GM18511 (cell line): ENCODE measurements at regions not wholly inside any gene's neighbourhood (a gene's known extent, or its start where the extent isn't known, plus 50 kb on each side); places are given as distances from the start of the nearest gene placed in this dataset.

Experiments used
- ATAC-seq: cut with Tn5 transposase; IDR thresholded peaks from one replicate; pipeline ENCODE4 v1.9.1; 2021; ENCODE audit warnings: mild to moderate bottlenecking, moderate library complexity; ENCODE audit not compliant: unreplicated experiment

DNA sequence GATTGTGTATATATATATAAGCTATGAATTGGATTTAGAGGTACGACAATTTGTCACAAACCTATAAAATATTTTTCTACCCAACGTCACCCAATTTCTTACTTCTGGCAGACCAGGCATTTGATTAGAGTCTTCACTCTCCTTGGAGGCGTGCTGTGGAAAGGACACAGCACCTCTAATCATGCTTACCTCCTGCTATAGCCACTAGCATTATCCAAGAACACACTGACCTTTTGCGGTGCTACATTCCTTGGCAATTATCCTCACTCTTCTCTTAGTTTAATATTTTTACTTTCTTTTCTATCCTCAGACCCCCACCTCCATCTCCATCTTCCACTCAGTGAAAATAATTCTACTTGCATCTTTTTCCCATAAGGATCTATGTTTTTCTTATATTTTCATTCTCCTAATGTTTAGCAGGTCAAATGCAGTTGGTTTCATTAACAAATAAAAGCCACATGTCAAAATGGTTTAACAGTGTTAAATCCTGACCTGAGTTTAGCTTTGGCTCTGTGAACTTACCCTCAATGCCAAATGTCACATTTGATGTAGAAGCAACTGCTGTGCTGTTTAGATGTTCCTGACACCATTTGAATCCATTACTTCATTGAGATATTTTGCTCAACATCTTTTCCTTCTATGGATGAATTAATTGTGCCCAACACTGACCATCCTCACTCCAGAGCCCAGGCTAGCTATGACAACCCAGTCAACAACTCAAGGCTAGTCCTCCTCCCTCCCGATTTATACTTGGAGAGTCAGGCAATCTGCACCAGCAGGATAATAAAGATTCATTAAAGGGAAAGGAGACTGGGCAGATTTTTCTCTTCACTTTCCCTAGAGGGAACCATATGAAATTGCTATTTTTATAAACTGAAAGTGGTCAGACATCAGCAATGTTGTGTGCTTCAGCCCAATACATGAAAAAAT, 240.5 kb downstream of the MREG start:
- no peak for ATAC-seq

DNA sequence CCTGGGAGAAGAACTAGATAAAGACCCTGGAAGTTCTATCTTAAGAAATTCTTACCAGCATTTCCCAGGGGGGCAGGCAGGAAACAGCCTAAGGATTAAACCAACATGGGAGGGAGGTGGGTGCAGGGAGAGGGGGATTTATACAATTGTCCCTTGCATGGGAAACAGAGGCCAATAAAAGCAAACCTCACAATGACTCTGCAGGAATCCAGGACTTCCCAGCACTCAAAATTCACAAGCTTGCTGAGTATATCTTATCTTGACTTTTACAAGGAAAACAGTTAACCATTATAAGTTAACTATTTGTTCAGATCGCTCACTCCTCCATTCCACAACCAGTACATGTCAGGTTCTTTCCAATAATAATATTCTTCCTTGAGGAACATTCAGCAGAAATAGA, 241.3 kb downstream of the MREG start:
- ATAC-seq, result no peak

DNA sequence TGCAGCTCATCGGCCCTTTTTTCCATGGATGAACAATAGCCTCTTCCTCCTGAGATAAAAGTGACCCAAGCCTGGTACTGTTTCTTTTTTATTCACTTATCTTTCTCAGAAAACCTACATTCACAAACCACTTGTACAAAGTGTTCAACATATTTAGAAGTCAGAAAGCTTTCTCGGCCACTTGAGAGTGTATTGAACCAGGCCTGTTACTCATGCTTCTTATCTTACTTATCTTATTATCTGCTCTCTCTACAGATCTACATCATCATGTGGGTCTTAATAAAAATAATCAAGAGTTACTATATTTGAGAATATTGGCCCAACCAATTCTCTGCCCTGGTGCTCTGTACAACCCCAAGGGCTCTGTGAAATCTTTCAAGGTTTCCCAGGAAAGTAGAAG, 242.1 kb downstream of the MREG start:
- ATAC-seq, result no peak

DNA sequence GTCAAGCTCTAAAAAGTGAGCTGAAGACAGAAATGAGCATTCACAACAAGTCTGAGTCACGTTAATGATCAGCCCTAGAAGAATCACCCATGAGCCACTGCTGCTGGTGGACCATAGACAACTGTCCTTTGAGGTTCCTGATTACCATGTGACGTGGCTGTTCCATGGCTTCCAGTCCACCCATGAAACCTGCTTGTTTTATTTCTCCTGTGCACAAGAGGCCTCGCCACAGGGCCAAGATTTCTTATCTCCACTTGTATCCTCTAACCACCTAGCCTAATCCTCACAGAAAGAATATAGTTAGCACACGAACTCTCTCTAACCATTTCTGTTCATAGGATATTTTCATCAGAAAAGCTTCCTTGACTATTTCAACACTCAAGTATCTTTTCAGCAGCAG, 242.7 kb downstream of the MREG start:
- ATAC-seq, result no peak

DNA sequence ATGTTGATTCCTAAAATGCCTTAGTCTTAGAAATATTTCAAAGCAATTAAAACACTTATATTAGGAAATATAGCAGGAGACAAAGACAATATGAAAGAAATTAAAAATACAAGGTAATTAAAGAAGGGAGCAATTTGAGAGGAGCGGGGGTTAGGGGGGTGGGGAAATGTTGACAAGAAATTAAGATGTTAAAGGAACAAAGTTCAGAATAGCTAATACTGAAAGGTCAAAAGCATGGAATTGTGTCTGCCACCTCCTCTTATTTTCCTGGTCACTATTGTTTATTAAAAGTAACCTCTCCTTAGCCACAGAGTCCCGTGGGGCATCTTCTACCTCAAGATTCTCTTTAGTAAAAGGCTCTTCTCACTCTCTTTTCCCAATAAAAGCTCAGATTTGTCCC, 244.1 kb downstream of the MREG start:
- ATAC-seq, result no peak

DNA sequence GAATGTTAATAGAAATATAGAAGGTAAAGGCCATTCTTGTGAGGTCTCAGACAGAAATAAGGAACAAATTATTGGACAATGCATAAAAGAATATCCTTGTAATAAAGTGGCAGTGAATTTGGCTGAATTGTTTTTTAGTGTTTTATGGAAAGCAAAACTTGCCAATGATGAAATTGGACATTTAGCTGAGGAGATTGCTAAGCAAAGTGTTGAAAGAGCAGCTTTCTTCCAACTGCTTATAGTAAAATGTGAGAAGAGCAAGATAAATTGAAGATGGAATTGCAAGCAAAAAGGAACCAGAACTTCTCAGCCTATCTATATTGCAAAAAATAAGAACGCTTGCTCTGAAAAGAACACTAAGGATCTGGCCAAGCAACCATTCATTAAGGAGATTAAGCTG, 245.7 kb downstream of the MREG start:
- ATAC-seq, result no peak

DNA sequence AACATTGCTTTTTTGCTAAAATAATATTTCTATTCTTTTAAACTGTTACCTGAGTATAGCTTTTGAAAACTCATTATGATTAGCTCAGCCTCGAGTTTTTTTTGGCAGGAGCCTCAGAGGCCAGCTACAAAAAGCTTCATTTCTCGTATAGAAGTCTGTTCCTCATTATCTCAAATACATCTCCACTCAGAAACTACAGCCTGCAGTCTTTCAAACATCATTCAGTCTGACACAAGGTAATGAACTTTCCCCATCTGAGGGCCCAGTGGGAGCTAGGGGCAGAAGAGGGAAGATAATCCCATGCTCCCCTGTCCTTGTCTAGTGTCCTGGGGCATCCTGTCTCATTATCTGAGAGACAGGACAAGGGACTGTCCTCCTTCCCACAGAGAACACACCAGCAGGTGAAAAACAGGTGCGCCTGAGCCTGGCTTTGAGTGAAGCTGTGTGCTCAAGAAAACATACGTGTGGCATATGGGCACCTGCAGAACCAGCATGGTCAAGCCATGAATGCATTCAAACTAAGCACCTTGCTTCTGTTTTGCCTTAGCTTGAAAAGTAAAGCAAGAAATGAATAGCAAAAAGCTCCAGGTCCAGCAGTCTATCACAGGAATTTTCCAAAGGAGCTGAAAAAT, 247.5 kb downstream of the MREG start:
- ATAC-seq, result no peak

DNA sequence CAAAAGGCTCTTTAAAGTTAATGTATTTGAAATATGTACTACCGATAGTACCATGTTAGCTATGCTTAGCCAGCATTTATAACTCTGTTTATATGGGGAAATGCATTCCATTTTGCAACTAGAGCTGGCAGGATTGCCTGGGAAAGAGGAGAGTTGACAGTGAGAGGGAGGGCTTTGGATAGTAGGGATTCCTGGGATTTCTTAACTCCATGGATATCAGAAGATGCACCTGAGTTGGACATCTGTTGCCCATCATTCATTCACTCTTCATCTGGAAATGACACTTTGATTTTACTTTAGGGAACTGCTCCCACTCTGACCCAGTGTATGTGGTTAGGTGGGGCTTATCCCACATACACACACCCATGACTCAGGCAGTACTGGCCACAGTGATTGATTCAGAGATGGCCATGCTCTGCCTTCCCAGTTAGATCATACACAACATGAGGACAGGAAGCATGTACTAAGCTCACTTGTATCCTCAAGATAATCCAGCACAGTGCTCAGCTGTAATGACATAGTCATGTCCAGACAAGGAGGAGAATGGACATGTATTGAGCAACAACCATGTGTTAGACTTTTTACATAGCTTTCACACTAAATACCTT, 248.8 kb downstream of the MREG start:
- no peak for ATAC-seq

DNA sequence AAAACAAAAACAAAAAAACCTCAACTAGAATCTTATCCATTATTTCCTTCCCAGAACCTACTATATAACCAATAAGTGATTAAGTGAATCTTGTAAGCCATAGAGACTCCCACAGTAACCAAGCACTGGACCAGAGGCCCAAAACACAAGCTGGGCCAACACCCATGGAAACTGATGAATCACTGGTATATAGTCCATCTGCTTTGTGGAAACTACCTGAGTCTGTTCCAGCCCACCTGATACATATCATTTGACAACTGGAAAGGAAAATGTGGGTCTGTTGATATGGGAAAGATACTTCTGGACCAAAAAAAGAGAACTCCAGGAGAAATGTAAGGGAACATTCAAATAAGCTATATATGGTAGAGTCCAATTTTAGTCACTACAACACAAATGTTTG, 252.8 kb downstream of the MREG start:
- ATAC-seq, result no peak

DNA sequence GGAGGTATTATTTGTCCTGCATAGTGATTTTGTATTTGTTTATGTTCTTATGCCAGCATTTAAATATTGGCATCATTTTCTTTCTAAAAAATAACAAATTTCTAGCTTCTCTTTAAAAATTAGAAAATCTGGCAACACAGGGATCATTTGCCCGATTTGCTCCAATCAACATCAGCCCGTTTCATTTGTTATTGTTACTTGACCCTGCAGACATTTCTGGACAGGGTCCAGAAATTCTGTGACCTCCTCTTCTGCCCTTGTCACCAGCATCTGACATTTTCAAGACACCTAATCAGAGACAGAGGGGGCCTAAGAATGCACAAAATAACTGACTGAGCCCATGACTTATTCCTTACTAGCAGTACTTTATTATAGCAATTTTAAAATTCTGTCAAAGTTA, 253.3 kb downstream of the MREG start:
- ATAC-seq, result no peak

DNA sequence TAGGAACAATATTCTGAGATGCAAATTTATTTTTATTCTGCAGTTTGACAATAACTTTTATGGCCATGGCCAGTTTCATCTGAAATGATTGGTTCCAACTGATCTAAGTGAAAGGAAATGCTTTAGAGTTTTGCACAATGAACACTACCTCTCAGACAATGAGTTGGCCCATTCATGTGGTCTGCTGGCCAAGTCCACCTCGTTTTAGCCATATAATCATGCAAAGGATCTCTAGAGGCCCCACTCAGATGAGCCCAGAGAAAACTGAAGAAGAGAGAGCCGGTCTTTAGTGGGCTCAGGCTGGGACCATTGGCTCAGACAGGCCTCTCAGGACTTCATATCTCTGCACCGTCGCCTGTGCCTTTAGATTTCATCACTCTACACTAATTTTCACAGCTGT, 254.7 kb downstream of the MREG start:
- ATAC-seq, result no peak

DNA sequence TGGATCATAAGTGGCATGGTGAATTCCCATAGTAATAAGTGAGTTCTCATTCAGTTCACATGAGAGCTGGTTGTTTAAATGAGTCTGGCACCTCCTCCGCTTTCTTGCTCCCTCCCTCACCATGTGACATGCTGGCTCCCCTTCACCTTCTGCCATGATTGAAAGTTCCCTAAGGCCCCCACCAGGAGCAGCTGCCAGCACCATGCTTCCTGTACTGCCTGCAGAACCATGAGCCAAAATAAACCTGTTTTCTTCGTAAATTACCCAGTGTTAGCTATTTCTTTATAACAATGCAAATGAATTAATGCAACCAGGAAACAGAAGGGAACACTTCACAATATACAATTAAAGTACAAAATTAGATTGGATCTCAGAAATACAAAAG, 257.0 kb downstream of the MREG start:
- ATAC-seq, result no peak

DNA sequence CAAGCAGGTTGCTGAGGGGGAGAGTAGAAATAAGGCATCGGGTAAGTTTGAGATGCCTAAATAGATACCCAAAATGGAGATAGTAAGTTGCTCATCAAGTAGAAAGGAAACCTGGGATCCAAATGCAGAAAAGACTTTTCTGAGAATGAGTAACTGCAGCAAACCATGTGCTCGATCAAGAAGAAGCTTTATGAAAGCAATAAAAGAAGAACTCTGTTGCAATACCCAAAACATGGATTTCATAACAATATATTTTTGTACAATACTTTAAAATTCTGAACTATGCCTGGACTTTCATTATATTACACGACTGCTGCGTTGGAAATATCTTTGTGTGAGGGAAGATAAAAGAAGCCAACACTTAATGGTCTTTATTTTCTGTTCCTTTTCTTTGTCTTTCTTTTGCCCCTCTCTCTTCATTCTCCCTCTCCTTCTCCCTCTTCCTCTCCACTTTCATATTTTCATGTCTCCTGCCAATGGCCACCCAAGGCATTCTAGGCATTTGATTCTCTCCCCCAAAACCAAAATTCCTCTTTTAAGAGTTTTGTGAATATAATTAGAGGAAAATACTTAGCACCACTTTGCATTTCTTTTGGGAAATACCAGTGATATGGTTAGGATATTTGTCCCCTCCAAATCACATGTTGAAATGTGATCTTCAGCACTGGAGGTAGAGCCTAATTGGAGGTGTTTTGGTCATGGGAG, 257.6 kb downstream of the MREG start:
- ATAC-seq, result no peak

DNA sequence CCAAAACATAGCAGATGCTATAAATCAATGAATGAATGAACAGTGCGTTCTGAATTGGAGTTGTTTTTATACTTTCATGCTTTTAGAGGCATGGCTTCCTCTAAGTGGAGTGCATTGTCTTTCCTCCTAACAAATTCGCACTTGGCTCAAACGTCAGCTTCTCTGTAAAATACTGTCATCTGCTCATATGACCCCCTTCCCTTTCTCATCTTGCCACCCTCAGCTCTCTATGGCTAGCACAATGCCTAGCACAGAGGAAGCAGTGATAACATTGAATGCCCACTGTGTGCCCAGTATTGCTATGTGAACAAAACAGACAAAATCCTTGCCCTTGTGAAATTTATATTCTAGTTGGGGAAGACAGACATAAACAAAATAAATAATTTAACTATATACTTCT, 258.8 kb downstream of the MREG start:
- ATAC-seq, result no peak

DNA sequence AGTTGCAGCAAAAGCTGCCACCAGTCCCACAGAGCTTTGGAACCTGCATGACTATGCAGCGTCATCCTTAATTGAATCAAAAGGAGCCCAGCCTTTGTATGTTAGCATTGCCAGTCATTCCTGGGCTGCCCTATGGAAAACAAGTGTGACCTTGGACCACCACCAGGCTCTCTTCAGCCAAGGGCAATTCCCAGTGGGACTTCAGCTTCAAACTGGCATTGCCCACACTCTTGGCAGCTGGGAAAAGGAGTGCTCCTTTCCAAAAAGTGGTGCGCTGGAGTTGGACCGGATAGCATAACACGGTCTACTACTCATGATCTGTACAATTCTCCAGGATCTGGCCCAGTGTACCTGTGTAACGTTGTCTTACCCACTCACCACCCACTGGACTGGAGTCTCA, 259.5 kb downstream of the MREG start:
- no peak for ATAC-seq

DNA sequence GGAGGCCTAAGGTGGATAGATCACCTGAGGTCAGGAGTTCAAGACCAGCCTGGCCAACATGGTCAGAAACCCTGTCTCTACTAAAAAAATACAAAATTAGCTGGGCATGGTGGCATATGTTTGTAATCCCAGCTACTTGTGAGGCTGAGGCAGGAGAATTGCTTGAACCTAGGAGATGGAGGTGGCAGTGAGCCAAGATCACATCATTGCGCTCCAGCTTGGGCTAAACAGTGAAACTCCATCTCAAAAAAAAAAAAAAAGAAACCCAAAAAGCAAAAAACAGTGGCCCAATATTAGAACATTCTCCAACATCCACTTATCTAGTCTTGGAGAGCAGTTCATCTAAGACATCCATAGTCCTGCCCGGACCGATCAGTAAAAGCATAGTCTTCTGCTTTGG, 260.4 kb downstream of the MREG start:
- ATAC-seq, result no peak

DNA sequence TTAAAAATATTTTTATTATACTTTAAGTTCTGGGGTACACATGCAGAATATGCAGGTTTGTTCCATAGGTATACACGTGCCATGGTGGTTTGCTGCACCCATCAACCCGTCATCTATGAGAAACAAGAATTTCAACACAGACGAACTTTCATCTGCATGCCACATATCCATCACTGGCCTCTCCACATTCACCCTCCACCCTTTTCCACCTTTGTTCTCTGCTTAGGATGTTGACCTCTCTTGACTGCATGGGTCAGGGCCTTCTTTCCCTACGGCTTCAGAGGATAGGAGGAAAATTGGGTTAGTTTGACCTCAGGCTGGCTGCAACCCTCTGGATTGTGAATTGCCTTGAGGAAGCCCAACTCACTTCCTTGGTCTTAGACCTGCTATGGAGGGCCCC, 260.9 kb downstream of the MREG start:
- no peak for ATAC-seq

DNA sequence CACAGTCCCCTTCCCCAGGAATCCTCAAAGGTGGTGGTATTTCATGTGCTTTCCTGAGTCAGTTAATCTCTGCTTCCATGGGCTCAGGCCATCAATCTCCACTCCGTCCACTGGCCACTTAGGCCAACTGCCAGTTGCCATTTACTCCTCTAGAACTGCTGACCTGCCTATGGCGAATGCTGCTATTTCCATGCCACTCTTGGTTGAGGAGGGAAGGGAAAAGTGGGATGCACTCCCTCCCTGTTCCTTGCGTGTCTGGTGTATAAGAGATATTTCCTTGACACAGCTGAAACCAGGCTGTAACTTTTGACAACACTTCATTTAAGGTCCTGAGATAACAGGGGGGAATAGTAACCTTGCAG, 261.5 kb downstream of the MREG start:
- no peak for ATAC-seq

DNA sequence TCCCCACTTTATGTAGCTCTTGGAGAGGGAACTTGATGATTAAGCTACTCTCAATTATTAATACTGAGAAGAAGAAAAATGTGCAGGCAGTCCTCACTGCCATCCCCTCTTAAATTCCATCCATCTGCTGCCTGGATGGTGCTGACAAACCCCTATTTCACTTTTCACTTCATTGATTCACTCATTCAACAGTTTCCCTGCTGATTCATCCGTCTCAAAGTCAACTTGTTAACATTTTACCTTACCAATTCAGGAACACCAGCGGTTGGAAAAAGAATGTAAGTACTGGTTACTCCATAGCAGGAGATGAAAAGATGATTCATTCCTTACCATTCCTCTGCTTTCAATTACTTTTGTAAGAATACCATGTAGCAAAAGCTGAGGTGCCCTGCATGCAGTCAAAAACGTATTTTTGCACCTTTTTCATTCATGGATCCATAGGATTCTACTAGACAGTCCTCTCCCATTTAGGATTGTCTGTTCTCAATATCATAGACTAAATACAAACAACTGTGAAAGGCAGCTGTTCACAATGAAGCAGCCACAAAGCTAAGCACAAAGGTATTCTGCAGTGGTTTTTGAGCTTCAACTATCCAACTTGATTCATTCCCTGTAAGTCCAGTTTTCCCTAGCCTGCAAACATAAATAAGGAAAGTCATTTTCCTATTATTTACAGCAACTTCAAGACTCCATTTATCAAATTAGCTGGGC, 262.0 kb downstream of the MREG start:
- ATAC-seq, result no peak

DNA sequence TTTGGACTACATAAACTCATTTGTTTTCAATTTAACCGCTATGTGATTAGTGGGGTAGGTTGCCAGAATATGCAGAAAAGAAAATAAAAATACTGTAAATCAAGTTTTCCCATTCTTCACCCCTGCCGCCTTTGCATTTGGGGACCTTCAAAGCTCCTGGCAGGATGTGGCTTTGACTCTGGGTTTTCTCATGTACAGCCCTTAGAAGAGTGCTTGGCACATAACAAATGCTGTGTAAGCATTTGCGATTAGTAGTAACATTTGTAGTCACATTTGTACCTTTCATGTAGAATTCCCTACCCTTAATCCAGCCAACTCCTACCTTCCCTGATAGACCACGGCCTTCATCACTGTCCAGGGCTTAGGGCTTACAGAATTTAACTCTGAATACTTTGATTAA, 262.6 kb downstream of the MREG start:
- ATAC-seq, result no peak
